ENCODE measurements at regions not wholly inside any gene's neighbourhood (a gene's known extent, or its start where the extent isn't known, plus 50 kb on each side); places are given as distances from the start of the nearest gene placed in this dataset.

DNA sequence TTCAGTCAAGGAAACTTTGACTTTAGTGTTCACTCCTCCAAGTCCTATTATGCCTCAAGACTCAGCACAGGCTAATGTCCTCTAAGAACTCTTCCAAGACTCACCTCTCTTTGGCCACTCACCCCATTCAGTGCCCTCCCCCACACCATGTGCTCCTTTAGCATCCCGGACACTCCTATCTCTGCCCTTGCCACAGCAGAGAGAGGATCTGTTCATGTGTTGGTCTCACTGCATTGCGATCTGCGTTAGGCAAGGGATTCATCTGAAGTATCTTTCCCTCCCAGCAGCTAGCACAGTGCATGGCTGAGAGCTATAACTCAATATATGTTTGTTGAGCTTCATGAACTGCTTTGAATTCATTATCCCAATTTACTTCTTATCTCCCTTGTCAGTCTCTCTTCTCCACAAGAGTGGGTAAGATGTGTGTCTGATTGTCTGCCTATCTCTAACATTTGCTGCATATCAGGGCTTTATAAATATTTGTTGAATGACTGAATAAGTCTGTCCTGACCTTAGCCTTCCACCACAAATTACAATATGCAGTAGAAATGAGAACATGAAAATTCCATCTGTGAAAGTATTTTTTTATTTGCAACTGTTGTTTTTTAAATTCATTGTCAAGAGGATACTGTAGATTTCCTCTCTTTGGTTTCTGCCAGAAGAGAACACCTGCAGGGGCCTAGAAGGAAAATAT, 179.9 kb upstream of the NCKAP5 start:
- no peak overlapping the region for H3K9ac ChIP-seq (ENCODE audit: low read length)
- no peaks in the 10 kb centered on the region for H3K36me3 ChIP-seq (ENCODE audit: control insufficient read depth, insufficient read depth, low read length, severe bottlenecking)
- DNase-seq (ENCODE audit: low read depth) = peak; percentile 1
- H3K9me3 ChIP-seq (ENCODE audit: control insufficient read depth, low read length) = no peaks in the 10 kb centered on the region
- H3K27me3 ChIP-seq (replicated peaks; ENCODE audit: control insufficient read depth, insufficient read depth, low read length) = no peaks in the 10 kb centered on the region
- H3K4me3 ChIP-seq (ENCODE audit: low read length) = no peak overlapping the region
- H3K4me1 ChIP-seq (ENCODE audit: control insufficient read depth, insufficient read depth, low read length) = no peaks in the 10 kb centered on the region

DNA sequence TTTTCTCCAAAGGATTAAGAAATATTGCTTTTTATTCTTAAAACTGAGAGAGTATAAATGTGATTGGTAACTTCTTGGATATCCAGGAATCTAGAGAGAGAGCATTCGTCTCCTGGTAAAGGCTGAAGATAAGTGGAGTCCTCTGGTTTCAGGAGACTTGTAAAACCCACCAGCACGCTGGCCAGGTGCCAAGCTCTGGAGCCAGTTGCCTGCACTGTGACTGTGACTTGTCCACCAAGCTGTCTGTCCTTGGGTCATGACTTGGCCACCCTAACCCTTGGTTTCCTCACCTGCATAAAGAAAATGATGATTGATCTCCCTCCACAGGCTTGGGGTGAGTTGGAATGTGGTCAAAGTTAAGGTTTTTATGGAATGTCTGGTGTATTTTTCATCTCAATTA, 185.4 kb upstream of the NCKAP5 start:
- Histone ChIP-seq H3K9ac (ENCODE audit: low read length) (no peak overlapping the region), H3K27me3 (replicated peaks; ENCODE audit: control insufficient read depth, insufficient read depth, low read length) (no peaks in the 10 kb centered on the region), H3K9me3 (ENCODE audit: control insufficient read depth, low read length) (no peaks in the 10 kb centered on the region), H3K4me1 (ENCODE audit: control insufficient read depth, insufficient read depth, low read length) (peaks cover 7% of the 10 kb centered on the region), H3K36me3 (ENCODE audit: control insufficient read depth, insufficient read depth, low read length, severe bottlenecking) (no peaks in the 10 kb centered on the region), H3K4me3 (ENCODE audit: low read length) (no peak overlapping the region)
- DNase-seq (ENCODE audit: low read depth) = no peak

DNA sequence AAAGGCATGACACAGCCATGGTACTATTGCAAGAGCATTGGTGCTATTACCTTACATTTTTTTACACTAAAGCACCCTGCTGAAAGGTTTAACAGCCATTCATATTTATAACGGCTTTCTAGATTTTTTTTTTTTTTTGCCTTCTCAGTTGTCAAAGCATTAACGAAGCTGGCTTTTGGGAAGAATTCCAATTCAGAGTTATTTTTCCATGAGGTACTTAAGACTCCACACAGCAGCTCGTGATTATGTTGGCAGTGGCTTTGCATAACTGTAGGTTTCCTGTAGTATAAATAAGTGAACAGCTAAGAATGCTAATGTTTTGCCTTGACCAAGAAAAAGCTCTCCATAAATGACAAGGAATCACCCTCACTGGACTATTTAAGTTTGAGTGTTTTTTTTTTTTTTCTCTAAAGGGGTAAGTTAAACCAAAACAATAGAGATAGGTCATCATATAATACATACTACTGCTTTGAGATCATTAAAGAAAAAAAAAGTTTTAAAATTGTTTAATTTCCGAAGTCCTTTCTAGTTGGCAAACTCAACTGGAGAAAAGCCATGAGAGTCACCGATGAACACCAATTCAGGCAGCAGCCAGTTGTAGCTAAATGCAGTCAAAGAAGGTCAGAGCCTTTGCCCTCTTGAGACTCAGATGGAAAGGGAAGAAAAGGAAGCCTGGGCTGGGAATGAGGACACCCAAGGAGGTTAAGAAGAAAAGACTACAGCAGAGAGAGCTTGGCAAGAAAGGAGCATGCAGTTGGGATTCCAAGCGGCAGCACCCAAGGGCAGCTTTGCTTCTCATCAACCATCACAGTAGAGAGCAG, 187.4 kb upstream of the NCKAP5 start:
- peak; percentile 90 for DNase-seq (ENCODE audit: low read depth)
- no peaks in the 10 kb centered on the region for H3K27me3 ChIP-seq (replicated peaks; ENCODE audit: control insufficient read depth, insufficient read depth, low read length)

DNA sequence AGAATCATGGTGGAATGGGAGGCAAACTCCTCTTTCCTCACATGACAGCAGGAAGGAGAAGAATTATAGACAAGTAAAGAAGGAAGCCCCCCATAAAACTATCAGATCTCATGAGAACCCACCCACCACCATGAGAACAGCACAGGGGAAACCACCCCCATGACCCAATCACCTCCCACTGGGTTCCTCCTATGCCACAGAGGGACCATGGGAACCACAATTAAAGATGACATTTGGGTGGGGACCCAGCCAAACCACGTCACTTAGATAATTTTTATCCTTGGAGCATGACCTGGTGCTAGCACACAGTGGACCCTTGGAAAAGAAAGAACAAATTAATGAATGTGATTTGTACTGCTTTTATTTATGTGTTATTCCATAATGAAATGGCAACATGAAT, 188.6 kb upstream of the NCKAP5 start:
- Histone ChIP-seq H3K4me1 (ENCODE audit: control insufficient read depth, insufficient read depth, low read length) (peaks cover 7% of the 10 kb centered on the region), H3K9ac (ENCODE audit: low read length) (no peak overlapping the region), H3K4me3 (ENCODE audit: low read length) (no peak overlapping the region), H3K27me3 (replicated peaks; ENCODE audit: control insufficient read depth, insufficient read depth, low read length) (no peaks in the 10 kb centered on the region), H3K36me3 (ENCODE audit: control insufficient read depth, insufficient read depth, low read length, severe bottlenecking) (no peaks in the 10 kb centered on the region), H3K9me3 (ENCODE audit: control insufficient read depth, low read length) (no peaks in the 10 kb centered on the region)
- DNase-seq (ENCODE audit: low read depth) = no peak

More for the DNA sequence above, 187.4 kb upstream of the NCKAP5 start:
- no peaks in the 10 kb centered on the region for H3K9me3 ChIP-seq (ENCODE audit: control insufficient read depth, low read length)
- no peak overlapping the region for H3K9ac ChIP-seq (ENCODE audit: low read length)
- H3K36me3 ChIP-seq (ENCODE audit: control insufficient read depth, insufficient read depth, low read length, severe bottlenecking) = no peaks in the 10 kb centered on the region
- no peak overlapping the region for H3K4me3 ChIP-seq (ENCODE audit: low read length)
- peaks cover 7% of the 10 kb centered on the region for H3K4me1 ChIP-seq (ENCODE audit: control insufficient read depth, insufficient read depth, low read length)

DNA sequence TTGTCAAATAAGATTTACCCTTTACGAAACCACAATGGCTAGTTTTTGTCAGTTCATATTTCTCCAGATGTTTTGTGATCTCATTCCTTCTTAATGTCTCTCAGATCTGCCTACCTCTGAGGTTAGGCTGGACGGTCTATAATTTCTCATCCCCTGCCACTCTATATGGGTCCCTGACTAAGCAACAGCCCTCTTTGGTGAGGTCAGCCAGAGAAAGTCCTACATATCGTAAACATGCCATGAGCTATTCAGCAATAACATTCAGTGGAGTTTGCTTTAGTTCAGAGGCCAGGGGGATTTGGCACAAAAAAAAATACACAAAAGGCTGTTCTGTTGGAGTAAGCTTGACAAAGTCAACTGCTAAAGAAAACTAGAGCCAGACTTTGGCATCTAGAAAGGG, 192.1 kb upstream of the NCKAP5 start:
- Histone ChIP-seq H3K4me3 (ENCODE audit: low read length) (no peak overlapping the region), H3K4me1 (ENCODE audit: control insufficient read depth, insufficient read depth, low read length) (peaks cover 10% of the 10 kb centered on the region), H3K9me3 (ENCODE audit: control insufficient read depth, low read length) (peaks cover 9% of the 10 kb centered on the region), H3K9ac (ENCODE audit: low read length) (no peak overlapping the region), H3K36me3 (ENCODE audit: control insufficient read depth, insufficient read depth, low read length, severe bottlenecking) (no peaks in the 10 kb centered on the region), H3K27me3 (replicated peaks; ENCODE audit: control insufficient read depth, insufficient read depth, low read length) (no peaks in the 10 kb centered on the region)
- DNase-seq (ENCODE audit: low read depth) = peak; percentile 25

DNA sequence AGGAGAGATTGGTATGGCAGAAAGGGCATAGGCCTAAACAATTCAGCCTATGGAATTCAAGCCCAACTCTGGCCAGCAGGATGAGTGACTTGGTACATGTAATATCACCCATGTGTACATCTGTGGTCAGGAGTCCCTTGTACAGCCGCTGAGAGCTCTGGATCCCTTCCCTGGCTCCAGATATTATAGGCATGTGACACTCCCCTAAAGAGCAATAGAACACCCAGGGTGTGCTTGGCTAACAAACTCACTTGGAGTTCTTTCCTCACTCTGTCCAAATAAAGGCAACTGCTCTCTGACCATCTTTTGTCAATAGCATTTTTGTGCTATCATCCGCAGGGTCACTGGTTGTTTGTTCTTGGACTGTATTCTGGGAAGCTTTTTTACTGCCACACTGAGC, 197.4 kb upstream of the NCKAP5 start:
- Histone ChIP-seq H3K9me3 (ENCODE audit: control insufficient read depth, low read length) (peaks cover 9% of the 10 kb centered on the region), H3K4me1 (ENCODE audit: control insufficient read depth, insufficient read depth, low read length) (peaks cover 13% of the 10 kb centered on the region), H3K27me3 (replicated peaks; ENCODE audit: control insufficient read depth, insufficient read depth, low read length) (no peaks in the 10 kb centered on the region), H3K36me3 (ENCODE audit: control insufficient read depth, insufficient read depth, low read length, severe bottlenecking) (no peaks in the 10 kb centered on the region), H3K4me3 (ENCODE audit: low read length) (no peak overlapping the region), H3K9ac (ENCODE audit: low read length) (no peak overlapping the region)
- DNase-seq (ENCODE audit: low read depth) = peak; percentile 13

DNA sequence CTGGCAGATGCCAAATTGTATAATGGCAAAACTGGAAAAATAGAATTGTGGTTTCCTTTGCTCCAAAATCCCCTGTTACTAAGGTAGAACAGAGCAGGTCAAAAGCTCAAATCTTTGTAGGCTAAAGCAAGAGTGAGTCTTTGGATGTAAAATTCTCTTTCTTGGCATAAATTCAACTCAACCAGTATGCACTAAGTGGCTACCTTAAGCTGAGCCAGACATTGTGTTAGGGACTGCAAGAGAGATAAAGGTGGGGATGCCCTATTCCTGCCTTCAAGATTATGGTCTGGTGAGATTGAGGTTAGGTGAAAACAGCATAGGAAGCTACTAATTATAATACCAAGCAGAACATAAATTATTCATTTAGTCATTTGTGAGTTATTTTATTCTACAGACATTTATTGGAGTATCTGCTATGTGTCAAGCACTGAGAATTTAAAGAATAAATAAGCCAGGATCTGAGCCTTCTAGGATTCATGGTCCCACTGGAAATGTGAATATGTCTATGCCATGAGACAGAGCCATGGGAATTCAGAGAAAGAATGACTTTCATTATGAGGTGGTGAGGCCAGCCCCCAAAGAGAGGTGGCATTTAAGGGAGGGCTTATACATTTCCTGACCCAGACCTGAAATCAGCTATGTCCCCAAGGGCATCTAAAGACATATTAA, 198.0 kb upstream of the NCKAP5 start:
- H3K36me3 ChIP-seq (ENCODE audit: control insufficient read depth, insufficient read depth, low read length, severe bottlenecking) = no peaks in the 10 kb centered on the region
- H3K27me3 ChIP-seq (replicated peaks; ENCODE audit: control insufficient read depth, insufficient read depth, low read length) = no peaks in the 10 kb centered on the region
- DNase-seq (ENCODE audit: low read depth) = no peak
- no peak overlapping the region for H3K9ac ChIP-seq (ENCODE audit: low read length)
- no peak overlapping the region for H3K4me3 ChIP-seq (ENCODE audit: low read length)
- H3K4me1 ChIP-seq (ENCODE audit: control insufficient read depth, insufficient read depth, low read length) = peaks cover 13% of the 10 kb centered on the region
- H3K9me3 ChIP-seq (ENCODE audit: control insufficient read depth, low read length) = peaks cover 9% of the 10 kb centered on the region

DNA sequence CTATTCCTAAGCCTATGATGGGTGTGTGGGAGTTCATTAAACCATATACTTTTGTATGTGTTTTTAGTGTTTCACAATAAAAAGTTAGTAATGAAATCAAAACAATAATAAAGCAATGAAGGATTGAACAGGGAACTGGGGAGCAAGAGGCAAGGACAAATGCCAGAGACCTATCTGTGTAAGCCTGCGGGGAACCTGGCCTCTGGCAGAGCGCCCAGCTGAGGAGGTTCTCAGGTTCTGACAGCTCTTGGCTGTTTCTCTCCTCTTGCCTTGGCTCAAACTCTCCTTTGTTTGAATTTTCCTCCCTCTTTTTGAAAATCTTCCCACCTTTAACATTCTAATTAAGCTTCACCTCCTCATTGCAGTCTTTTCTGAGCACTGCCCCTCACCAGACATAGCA, 200.0 kb upstream of the NCKAP5 start:
- no peaks in the 10 kb centered on the region for H3K36me3 ChIP-seq (ENCODE audit: control insufficient read depth, insufficient read depth, low read length, severe bottlenecking)
- H3K27me3 ChIP-seq (replicated peaks; ENCODE audit: control insufficient read depth, insufficient read depth, low read length) = no peaks in the 10 kb centered on the region
- DNase-seq (ENCODE audit: low read depth) = no peak
- H3K4me1 ChIP-seq (ENCODE audit: control insufficient read depth, insufficient read depth, low read length) = peaks cover 13% of the 10 kb centered on the region
- H3K9me3 ChIP-seq (ENCODE audit: control insufficient read depth, low read length) = peaks cover 2% of the 10 kb centered on the region
- H3K4me3 ChIP-seq (ENCODE audit: low read length) = no peak overlapping the region
- H3K9ac ChIP-seq (ENCODE audit: low read length) = no peak overlapping the region

DNA sequence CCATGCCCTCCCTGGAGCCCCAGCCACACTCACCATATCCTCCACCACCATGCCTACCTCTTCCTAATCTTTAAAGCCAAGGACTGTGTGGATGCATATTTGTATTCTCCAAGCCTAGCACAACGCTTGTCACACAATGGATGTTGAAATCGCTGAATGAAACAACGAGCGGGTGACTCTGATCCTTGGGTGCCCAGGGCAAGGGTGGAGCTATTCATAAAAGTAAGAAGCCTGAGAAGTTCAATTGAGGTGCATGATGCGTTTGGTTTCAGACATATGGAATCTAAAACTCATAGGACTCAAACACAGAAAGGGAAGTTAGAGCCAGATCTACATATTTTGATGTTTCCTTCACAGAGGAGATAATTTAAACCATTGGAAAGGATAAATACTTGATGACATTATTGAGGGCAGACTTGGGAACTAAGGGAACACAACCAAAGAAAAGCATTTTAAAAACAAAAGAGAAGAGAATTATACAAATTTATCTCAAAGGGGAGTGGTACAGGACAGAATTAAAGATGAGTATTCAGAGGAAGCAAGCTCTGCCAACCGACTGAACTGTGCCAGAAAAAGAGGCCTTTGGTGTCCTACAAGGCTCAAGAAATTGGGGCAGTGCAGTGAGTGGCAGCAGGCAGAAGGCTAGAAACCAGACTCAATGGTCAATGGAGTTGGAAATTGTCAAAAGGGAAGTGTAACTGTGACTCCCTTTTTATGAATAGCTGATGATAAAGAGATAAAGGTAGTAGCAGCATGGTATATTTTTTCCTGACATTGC, 200.6 kb upstream of the NCKAP5 start:
- Histone ChIP-seq H3K27me3 (replicated peaks; ENCODE audit: control insufficient read depth, insufficient read depth, low read length) (no peaks in the 10 kb centered on the region), H3K4me1 (ENCODE audit: control insufficient read depth, insufficient read depth, low read length) (peaks cover 13% of the 10 kb centered on the region), H3K36me3 (ENCODE audit: control insufficient read depth, insufficient read depth, low read length, severe bottlenecking) (no peaks in the 10 kb centered on the region), H3K9ac (ENCODE audit: low read length) (no peak overlapping the region), H3K9me3 (ENCODE audit: control insufficient read depth, low read length) (no peaks in the 10 kb centered on the region), H3K4me3 (ENCODE audit: low read length) (no peak overlapping the region)
- no peak for DNase-seq (ENCODE audit: low read depth)

DNA sequence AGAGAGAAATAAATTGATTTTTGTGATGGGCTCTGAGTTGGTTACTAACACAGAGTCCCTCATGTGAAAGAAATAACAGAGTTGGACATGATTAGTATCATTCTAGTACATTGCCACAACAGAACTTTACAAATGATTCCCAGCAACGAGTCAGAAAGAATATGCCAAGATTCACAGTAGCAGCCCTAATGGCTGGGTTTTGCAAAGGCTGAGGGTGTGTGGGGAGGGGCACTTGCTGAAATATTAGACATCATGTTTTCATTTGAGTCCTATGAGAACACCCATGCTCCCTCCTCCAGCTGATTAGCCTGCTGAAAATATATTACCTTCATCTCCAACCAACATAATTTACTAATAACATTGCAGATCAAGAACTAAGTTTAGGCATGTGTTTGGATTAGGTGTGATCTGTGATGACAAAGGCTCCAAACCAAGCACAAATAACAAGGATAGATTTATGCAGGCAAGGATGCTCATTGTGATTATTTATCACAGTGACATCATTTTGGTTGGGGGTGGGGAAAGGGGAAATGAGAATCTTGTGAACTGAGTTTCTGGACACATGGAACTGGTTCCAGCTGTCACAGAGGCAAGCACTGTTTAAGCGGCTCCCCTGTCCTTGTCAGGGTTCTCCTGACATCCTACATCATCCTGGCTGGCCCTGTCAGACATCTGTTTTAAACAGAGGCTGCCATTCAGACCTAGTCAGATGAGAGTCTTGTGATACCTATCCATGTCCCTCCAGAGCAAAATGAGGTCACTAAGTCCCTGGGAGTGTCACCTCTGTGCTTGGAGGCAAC, 205.8 kb upstream of the NCKAP5 start:
- H3K36me3 ChIP-seq (ENCODE audit: control insufficient read depth, insufficient read depth, low read length, severe bottlenecking) = no peaks in the 10 kb centered on the region
- no peak for DNase-seq (ENCODE audit: low read depth)
- H3K4me1 ChIP-seq (ENCODE audit: control insufficient read depth, insufficient read depth, low read length) = peaks cover 9% of the 10 kb centered on the region
- no peaks in the 10 kb centered on the region for H3K27me3 ChIP-seq (replicated peaks; ENCODE audit: control insufficient read depth, insufficient read depth, low read length)
- no peak overlapping the region for H3K9ac ChIP-seq (ENCODE audit: low read length)
- no peak overlapping the region for H3K4me3 ChIP-seq (ENCODE audit: low read length)
- H3K9me3 ChIP-seq (ENCODE audit: control insufficient read depth, low read length) = no peaks in the 10 kb centered on the region

Data from adipocyte (in vitro differentiated cells).